ENCODE measurements at regions not wholly inside any gene's neighbourhood (a gene's known extent, or its start where the extent isn't known, plus 50 kb on each side); places are given as distances from the start of the nearest gene placed in this dataset.

- no peak for DNase-seq (ENCODE audit: low read depth)
- H3K4me3 ChIP-seq (ENCODE audit: low read depth, low read length): no peak overlapping the region
- TF ChIP-seq, protein P1, sequence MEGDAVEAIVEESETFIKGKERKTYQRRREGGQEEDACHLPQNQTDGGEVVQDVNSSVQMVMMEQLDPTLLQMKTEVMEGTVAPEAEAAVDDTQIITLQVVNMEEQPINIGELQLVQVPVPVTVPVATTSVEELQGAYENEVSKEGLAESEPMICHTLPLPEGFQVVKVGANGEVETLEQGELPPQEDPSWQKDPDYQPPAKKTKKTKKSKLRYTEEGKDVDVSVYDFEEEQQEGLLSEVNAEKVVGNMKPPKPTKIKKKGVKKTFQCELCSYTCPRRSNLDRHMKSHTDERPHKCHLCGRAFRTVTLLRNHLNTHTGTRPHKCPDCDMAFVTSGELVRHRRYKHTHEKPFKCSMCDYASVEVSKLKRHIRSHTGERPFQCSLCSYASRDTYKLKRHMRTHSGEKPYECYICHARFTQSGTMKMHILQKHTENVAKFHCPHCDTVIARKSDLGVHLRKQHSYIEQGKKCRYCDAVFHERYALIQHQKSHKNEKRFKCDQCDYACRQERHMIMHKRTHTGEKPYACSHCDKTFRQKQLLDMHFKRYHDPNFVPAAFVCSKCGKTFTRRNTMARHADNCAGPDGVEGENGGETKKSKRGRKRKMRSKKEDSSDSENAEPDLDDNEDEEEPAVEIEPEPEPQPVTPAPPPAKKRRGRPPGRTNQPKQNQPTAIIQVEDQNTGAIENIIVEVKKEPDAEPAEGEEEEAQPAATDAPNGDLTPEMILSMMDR (IDR thresholded peaks at IDR 0.05; ENCODE audit: low read depth, low read length, missing control alignments): no peak
These were observed 164.6 kb upstream of the TSHZ3 start for GRCh38 chr19:31513841-31514240.

GRCh38 chr19:31515931-31516330, 166.7 kb upstream of the TSHZ3 start:
- TF ChIP-seq, protein P1 (IDR thresholded peaks at IDR 0.05; ENCODE audit: low read depth, low read length, missing control alignments): no peak
- DNase-seq (ENCODE audit: low read depth): no peak
- no peak overlapping the region for H3K4me3 ChIP-seq (ENCODE audit: low read depth, low read length)

- H3K4me3 ChIP-seq (ENCODE audit: low read depth, low read length): no peak overlapping the region
- no peak for DNase-seq (ENCODE audit: low read depth)
- TF ChIP-seq, protein P1 (IDR thresholded peaks at IDR 0.05; ENCODE audit: low read depth, low read length, missing control alignments): no peak
These were observed 167.5 kb upstream of the TSHZ3 start for GRCh38 chr19:31516756-31517155.

DNA sequence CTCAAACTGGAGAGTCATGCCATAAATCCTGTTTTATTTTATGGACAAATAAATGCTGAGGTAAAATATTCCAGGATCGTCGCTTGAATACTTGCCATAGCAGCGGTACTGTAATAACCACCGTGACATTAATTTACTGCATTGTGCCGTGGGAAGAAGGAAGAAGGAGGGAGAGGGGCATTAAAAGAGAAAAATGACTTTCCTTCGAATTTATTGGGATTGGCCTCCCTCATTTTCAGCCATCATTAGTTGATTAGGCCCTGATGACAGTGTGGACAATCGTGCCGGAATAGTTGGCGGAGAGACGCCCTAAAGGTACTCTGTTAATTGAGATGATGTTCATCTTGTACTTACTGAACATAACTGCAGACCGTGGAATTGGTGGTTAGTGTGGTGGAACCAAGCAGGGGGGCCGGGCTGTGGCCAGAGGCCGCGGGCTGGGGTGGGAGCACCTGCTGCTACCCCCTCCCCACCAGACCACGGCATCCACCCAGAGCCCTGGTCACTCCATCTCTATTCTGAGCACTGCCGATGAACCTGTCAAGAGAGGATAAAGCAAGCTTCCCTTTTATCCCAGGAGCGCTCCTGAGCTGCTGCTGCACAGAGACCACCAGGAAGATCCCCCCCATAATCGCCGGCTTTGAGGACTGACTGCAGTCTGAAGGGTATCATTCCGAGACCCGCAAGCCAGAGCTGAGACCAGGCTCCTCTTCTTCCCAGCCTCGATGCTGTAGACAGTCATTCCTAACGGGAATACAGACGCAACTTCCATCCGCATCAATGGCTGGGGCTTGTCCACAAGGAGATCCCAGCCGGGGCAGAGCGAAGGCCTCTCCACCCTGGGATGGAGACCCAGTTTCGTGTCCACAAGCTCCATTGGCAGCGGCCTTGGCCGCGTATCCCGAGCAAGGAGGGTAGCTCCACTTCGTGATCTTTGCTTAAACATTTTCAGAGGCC, 168.3 kb upstream of the TSHZ3 start:
- DNase-seq (ENCODE audit: low read depth): no peak
- H3K4me3 ChIP-seq (ENCODE audit: low read depth, low read length): no peak overlapping the region
- TF ChIP-seq, protein P1 (IDR thresholded peaks at IDR 0.05; ENCODE audit: low read depth, low read length, missing control alignments): no peak

DNA sequence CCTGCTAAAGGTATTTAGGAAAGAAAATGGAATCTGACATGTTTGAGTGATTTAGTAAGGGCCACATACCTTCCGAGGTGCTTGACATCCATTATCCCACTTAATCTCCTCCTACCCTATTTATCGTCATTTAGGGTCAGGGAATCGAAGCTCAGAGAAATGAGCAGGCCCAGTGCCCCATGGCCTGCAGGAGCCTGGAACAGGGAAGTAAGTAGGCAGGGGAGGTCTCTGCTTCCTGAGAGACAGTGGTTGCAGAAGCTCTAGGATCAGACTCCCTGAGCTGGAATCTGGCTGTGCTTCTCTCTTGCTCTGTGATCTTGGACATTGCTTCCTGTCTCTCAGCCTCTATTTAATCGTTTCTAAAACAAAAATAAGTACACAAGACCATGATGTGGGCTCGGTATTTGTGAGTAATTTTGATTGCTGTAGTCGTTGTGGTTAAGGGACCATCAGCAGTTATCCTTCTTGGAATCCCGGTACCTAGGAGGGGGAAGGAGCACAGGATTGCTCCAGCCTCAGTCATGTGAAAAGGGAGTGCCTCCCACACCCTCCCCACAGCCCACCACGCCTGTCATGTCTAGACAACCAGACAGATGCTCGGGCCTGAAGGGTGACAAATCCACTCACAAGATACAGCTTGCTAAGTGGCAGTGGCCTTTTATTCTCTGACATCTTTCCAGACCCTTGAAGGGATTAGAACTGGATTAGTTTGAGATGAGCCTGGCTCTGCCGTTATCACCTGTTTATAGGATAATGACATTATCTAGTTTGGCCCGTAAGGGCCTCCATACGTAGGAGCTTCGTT, 169.2 kb upstream of the TSHZ3 start:
- no peak for DNase-seq (ENCODE audit: low read depth)
- no peak overlapping the region for H3K4me3 ChIP-seq (ENCODE audit: low read depth, low read length)
- TF ChIP-seq, protein P1 (IDR thresholded peaks at IDR 0.05; ENCODE audit: low read depth, low read length, missing control alignments): no peak

DNA sequence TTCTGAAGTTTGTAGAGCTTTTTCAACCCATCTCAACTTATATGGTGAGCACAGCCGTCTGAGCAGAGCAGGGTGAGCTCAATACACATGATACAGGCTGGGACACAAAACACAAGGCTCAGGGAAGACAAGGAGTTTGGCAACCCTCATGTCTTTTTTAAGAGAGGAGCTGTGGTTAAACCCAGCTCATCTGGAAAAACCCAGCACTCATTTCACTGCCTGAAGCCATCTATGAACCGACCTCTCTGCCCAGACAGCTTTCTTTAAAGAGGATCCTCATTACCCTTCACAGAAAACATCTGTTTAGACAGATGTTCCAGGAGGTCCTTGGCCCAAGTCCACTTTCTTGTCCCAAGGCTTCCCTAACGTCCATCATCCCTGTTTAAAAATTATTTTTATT, 170.0 kb upstream of the TSHZ3 start:
- DNase-seq (ENCODE audit: low read depth): no peak
- TF ChIP-seq, protein P1 (IDR thresholded peaks at IDR 0.05; ENCODE audit: low read depth, low read length, missing control alignments): no peak

More for the DNA sequence above, 170.0 kb upstream of the TSHZ3 start:
- H3K4me3 ChIP-seq (ENCODE audit: low read depth, low read length): no peak overlapping the region

Measured in GM12864 (cell line).